Right atrium auricular region (tissue), 2 donors: ENCODE measurements at regions not wholly inside any gene's neighbourhood (a gene's known extent, or its start where the extent isn't known, plus 50 kb on each side); places are given as distances from the start of the nearest gene placed in this dataset.

Source experiments
- DNase-seq: peaks from one replicate; pipeline ENCODE4 v3.0.0-alpha.2; 2019; ENCODE audit warnings: low spot score
- H3K27ac ChIP-seq, 2 donors: fragments of 200-600 bp; sonication (generic); 1 replicate in 1 of 2; 2 replicates in 1 of 2; pipeline ENCODE4 v1.5.1; 2016 to 2019
- H3K27me3 ChIP-seq, 2 donors: fragments of 200-600 bp; sonication (generic); one replicate each; pipeline versions ENCODE4 v1.5.1 to v1.6.0; 2017 to 2019
- H3K36me3 ChIP-seq: fragments of 200-600 bp; sonication (generic); one replicate; pipeline ENCODE4 v1.5.1; 2016
- H3K4me1 ChIP-seq, 2 donors: fragments of 200-600 bp; sonication (generic); one replicate each; pipeline versions ENCODE4 v1.5.1 to v1.6.0; 2017 to 2019
- H3K4me3 ChIP-seq, 2 donors: fragments of 200-600 bp; sonication (generic); 1 replicate in 1 of 2; 2 replicates in 1 of 2; pipeline ENCODE4 v1.5.1; 2017 to 2019; ENCODE audit warnings: mild to moderate bottlenecking in 1 of 2, moderate library complexity in 1 of 2
- H3K9me3 ChIP-seq, 2 donors: fragments of 200-600 bp; sonication (generic); one replicate each; pipeline ENCODE4 v1.5.1; 2019
- CTCF ChIP-seq, 2 donors: fragments of 200-600 bp; sonication (generic); IDR thresholded peaks; one replicate each; pipeline ENCODE4 v1.5.1; 2019; ENCODE audit warnings: antibody characterized with exemption in 2 of 2

DNA sequence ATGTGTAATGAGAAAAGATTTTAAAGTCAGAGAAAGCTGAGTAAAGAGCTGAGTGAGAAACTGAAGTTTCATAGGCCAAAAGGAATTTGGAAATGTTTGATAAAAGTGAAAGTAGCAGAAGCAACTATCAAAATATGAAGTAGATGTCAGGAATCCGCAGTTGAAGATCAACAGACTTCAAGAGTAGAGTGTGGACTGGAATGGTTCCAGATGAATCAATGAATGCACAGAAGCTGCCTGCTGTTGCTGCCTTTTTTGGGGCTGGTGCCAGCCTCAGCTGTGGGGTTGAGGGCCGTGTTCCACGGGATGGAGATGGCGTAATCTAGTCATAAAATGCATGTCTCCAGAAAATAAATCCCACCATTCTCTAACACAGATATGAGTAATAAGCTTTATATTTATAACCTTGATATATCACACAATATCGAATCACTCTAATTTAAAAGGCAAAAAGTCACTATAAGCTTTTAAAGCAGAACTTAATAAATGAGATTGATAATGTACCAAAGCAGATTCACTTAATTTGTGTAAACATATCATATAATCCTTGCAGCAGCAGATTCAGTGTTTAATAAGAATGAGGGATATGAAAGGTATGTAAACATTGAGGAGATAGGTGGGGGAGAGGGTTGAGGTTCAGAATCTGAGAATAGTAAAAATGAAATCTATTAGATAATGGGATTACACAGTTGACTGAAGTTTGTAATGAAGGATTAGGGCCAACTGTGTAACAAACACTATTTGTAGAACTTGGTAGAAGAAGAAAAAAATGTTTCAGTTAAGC, 652.3 kb upstream of the FTMT start:
- no peak for DNase-seq
- Histone ChIP-seq H3K4me1 (no peaks in the 10 kb centered on the region), H3K36me3 (no peaks in the 10 kb centered on the region), H3K4me3 (no peak overlapping the region), H3K9me3 (no peaks in the 10 kb centered on the region), H3K27me3 (no peaks in the 10 kb centered on the region), H3K27ac (no peak overlapping the region)
- TF ChIP-seq CTCF (IDR thresholded peaks at IDR 0.05) = no peak

- no peak for TF ChIP-seq CTCF (IDR thresholded peaks at IDR 0.05)
- Histone ChIP-seq H3K27ac (no peak overlapping the region), H3K27me3 (no peaks in the 10 kb centered on the region), H3K9me3 (peaks cover 0 to 8% of the 10 kb centered on the region in 2 donors), H3K36me3 (no peaks in the 10 kb centered on the region), H3K4me1 (no peaks in the 10 kb centered on the region), H3K4me3 (no peak overlapping the region)
- no peak for DNase-seq
These were observed 633.6 kb upstream of the FTMT start for GRCh38 chr5:121218086-121218485.

- Histone ChIP-seq H3K9me3 (peaks cover 0 to 8% of the 10 kb centered on the region in 2 donors), H3K4me1 (no peaks in the 10 kb centered on the region), H3K4me3 (no peak overlapping the region), H3K27me3 (no peaks in the 10 kb centered on the region), H3K27ac (no peak overlapping the region), H3K36me3 (no peaks in the 10 kb centered on the region)
- no peak for DNase-seq
- no peak for TF ChIP-seq CTCF (IDR thresholded peaks at IDR 0.05)
These were observed 630.2 kb upstream of the FTMT start for GRCh38 chr5:121221483-121221882.

GRCh38 chr5:121226765-121227164, 624.9 kb upstream of the FTMT start:
- no peaks in the 10 kb centered on the region for H3K36me3 ChIP-seq
- no peak for TF ChIP-seq CTCF (IDR thresholded peaks at IDR 0.05)
- H3K27me3 ChIP-seq = no peaks in the 10 kb centered on the region
- H3K4me1 ChIP-seq = no peaks in the 10 kb centered on the region
- no peaks in the 10 kb centered on the region for H3K9me3 ChIP-seq
- H3K4me3 ChIP-seq = no peak overlapping the region
- DNase-seq = no peak
- no peak overlapping the region for H3K27ac ChIP-seq

DNA sequence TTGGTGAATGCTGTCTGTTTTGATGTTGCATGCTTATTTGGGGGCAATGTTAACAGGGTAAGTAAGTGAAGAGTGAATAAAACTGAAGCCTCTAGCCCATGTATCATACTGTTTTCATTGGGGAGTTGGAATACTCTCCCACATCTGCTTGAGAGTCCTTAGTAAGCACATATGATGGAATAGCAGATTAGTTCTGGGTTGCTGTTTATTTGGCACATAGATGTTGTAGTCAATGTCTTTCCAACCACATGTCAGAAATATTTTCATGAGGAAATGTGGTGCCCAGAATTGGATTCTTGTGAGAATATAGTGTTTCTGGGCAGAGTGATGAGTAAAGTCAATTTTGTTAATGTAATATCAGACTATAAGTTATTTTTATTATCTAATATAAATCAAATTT, 611.7 kb upstream of the FTMT start:
- Histone ChIP-seq H3K4me1 (no peaks in the 10 kb centered on the region), H3K27ac (no peak overlapping the region), H3K27me3 (no peaks in the 10 kb centered on the region), H3K9me3 (no peaks in the 10 kb centered on the region), H3K36me3 (no peaks in the 10 kb centered on the region), H3K4me3 (no peak overlapping the region)
- no peak for DNase-seq
- TF ChIP-seq CTCF (IDR thresholded peaks at IDR 0.05) = no peak

DNA sequence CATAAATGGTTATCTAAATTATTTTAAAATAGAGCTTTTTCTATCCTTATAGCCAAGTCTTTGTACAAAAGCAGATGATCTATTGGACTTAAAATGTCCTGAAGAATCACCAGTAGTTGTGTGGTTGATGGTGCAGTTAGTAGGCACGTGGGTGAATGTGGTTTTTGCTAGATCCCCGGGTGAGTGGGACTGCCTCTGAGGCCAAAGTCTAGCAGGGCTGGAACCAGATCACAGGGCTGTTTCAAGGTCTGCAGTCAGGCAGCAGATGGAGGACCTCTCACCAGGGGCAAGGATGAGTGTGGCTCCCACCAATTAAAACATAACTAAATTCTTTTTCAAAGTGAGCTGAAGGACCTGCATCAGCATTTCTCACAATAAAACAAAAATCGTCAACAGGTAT, 604.7 kb upstream of the FTMT start:
- no peaks in the 10 kb centered on the region for H3K4me1 ChIP-seq
- DNase-seq = no peak
- TF ChIP-seq CTCF (IDR thresholded peaks at IDR 0.05) = no peak

More for the DNA sequence above, 604.7 kb upstream of the FTMT start:
- H3K9me3 ChIP-seq = no peaks in the 10 kb centered on the region
- H3K27me3 ChIP-seq = no peaks in the 10 kb centered on the region
- no peak overlapping the region for H3K4me3 ChIP-seq
- H3K27ac ChIP-seq = no peak overlapping the region
- H3K36me3 ChIP-seq = no peaks in the 10 kb centered on the region
